ENCODE measurements at regions not wholly inside any gene's neighbourhood (a gene's known extent, or its start where the extent isn't known, plus 50 kb on each side); places are given as distances from the start of the nearest gene placed in this dataset.

DNA sequence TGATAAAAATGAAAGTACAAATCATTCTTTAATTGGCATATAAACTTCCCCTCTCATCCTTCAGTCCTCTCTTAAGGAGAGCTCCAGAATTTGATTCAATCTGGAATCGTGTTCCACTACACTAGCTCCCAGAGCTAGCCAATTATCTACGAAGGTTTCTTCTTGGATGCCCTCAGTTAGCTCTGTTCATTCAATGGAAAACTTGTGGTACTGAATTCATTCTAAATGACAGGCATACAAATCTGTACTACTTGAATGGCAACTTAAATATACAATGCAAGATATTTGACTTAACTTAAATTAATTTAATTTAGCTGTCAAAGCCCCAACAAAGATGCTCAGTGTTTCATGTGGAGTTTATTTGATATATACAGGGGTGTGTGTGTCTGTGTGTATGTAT, 1474.2 kb upstream of the CELF4 start:
- Histone ChIP-seq H3K36me3 (ENCODE audit: insufficient read depth, low read length) (no peaks in the 10 kb centered on the region), H3K9me3 (ENCODE audit: low read length) (peaks cover 32% of the 10 kb centered on the region), H3K27ac (ENCODE audit: low read length) (no peak overlapping the region), H3K9me2 (replicated peaks; ENCODE audit: insufficient read depth, low read length) (no peaks in the 10 kb centered on the region), H2AFZ (ENCODE audit: low read length) (no peak overlapping the region), H3K79me2 (ENCODE audit: low read length) (no peaks in the 10 kb centered on the region), H3K4me2 (ENCODE audit: low read depth, low read length, poor library complexity, severe bottlenecking) (no peak overlapping the region), H3K4me1 (ENCODE audit: low read length) (no peaks in the 10 kb centered on the region), H3K4me3 (ENCODE audit: low read length) (no peak overlapping the region), H3K9ac (ENCODE audit: low read length) (no peak overlapping the region), H3K27me3 (ENCODE audit: low read length) (no peaks in the 10 kb centered on the region), H4K20me1 (ENCODE audit: insufficient read depth, low read depth, low read length) (no peaks in the 10 kb centered on the region)
- DNase-seq: no peak

DNA sequence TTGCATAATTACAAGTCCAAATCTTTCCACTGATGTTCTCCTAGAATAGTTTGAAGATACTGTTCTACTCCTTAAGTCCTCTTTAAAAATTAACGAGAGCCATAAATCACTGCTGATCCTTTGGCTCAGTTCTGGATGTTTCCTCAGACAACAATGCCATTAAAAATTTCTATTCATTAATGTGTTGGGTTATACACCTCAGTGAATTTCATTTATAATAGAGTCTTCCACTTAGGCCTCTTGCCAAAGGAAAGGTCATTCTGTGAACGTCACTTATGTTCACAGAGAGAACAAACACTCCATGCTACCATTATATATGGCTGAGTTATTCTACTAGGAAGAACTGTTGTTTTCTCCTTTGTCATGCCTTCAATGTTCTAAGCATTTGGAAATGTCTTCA, 1472.3 kb upstream of the CELF4 start:
- no peak overlapping the region for H3K27ac ChIP-seq (ENCODE audit: low read length)
- no peak overlapping the region for H3K4me3 ChIP-seq (ENCODE audit: low read length)
- H3K4me1 ChIP-seq (ENCODE audit: low read length): no peaks in the 10 kb centered on the region
- no peaks in the 10 kb centered on the region for H4K20me1 ChIP-seq (ENCODE audit: insufficient read depth, low read depth, low read length)
- no peaks in the 10 kb centered on the region for H3K79me2 ChIP-seq (ENCODE audit: low read length)
- H3K36me3 ChIP-seq (ENCODE audit: insufficient read depth, low read length): no peaks in the 10 kb centered on the region
- peaks cover 29% of the 10 kb centered on the region for H3K9me3 ChIP-seq (ENCODE audit: low read length)
- no peak overlapping the region for H3K9ac ChIP-seq (ENCODE audit: low read length)
- no peak overlapping the region for H2AFZ ChIP-seq (ENCODE audit: low read length)
- H3K9me2 ChIP-seq (replicated peaks; ENCODE audit: insufficient read depth, low read length): no peaks in the 10 kb centered on the region
- no peaks in the 10 kb centered on the region for H3K27me3 ChIP-seq (ENCODE audit: low read length)
- H3K4me2 ChIP-seq (ENCODE audit: low read depth, low read length, poor library complexity, severe bottlenecking): no peak overlapping the region
- DNase-seq: no peak

DNA sequence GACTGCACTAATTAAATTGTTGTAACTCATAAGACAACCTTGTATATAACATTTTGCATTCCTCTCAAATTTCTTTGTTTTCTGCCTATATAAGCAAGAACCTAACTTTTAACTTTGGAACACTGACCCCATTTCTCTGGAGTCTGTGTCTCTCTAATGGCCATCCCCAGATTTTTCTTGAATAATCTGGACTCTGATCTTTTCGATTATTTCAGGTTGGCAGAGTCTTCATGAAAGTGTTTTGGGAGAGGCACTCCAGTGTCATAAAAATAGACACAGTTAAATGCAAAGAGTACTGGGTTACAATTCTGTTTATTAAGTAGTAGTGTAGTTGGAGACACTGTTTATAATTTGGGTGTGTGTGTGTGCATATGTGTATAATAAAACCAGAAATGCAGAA, 1467.7 kb upstream of the CELF4 start:
- Histone ChIP-seq H3K9me2 (replicated peaks; ENCODE audit: insufficient read depth, low read length) (no peaks in the 10 kb centered on the region), H3K9ac (ENCODE audit: low read length) (no peak overlapping the region)

DNA sequence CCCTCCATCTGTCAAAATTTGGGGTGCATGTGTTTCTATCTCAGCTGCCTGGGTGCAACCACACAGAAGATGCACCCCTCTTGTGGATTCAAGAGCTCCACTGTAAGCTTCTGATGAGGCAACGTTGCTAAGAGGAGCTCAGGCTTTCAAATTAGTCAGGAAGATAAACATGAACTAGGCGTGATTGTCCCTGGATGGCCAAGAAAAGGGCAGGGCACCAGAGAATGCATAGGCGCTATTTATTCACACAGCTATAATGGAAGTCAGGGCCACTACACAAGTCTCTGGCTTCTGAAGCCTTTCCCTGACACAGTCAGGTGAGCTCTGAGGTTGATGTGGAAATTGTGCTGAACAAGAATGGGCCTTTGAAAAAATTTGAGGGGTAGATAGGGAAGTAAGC, 1466.0 kb upstream of the CELF4 start:
- peaks cover 40% of the 10 kb centered on the region for H3K9me3 ChIP-seq (ENCODE audit: low read length)
- H3K4me1 ChIP-seq (ENCODE audit: low read length): no peaks in the 10 kb centered on the region
- no peak overlapping the region for H3K4me3 ChIP-seq (ENCODE audit: low read length)
- H3K9ac ChIP-seq (ENCODE audit: low read length): no peak overlapping the region
- no peak for DNase-seq
- H4K20me1 ChIP-seq (ENCODE audit: insufficient read depth, low read depth, low read length): no peaks in the 10 kb centered on the region
- H3K27me3 ChIP-seq (ENCODE audit: low read length): no peaks in the 10 kb centered on the region
- no peak overlapping the region for H2AFZ ChIP-seq (ENCODE audit: low read length)
- no peaks in the 10 kb centered on the region for H3K79me2 ChIP-seq (ENCODE audit: low read length)
- H3K36me3 ChIP-seq (ENCODE audit: insufficient read depth, low read length): no peaks in the 10 kb centered on the region
- H3K4me2 ChIP-seq (ENCODE audit: low read depth, low read length, poor library complexity, severe bottlenecking): no peak overlapping the region
- H3K27ac ChIP-seq (ENCODE audit: low read length): no peak overlapping the region
- no peaks in the 10 kb centered on the region for H3K9me2 ChIP-seq (replicated peaks; ENCODE audit: insufficient read depth, low read length)

More for the DNA sequence above, 1467.7 kb upstream of the CELF4 start:
- H3K27ac ChIP-seq (ENCODE audit: low read length): no peak overlapping the region
- no peaks in the 10 kb centered on the region for H4K20me1 ChIP-seq (ENCODE audit: insufficient read depth, low read depth, low read length)
- H3K27me3 ChIP-seq (ENCODE audit: low read length): no peaks in the 10 kb centered on the region
- H3K4me1 ChIP-seq (ENCODE audit: low read length): no peaks in the 10 kb centered on the region
- H3K79me2 ChIP-seq (ENCODE audit: low read length): no peaks in the 10 kb centered on the region
- peaks cover 45% of the 10 kb centered on the region for H3K9me3 ChIP-seq (ENCODE audit: low read length)
- H2AFZ ChIP-seq (ENCODE audit: low read length): no peak overlapping the region
- no peak overlapping the region for H3K4me2 ChIP-seq (ENCODE audit: low read depth, low read length, poor library complexity, severe bottlenecking)
- H3K36me3 ChIP-seq (ENCODE audit: insufficient read depth, low read length): no peaks in the 10 kb centered on the region
- no peak overlapping the region for H3K4me3 ChIP-seq (ENCODE audit: low read length)
- no peak for DNase-seq

DNA sequence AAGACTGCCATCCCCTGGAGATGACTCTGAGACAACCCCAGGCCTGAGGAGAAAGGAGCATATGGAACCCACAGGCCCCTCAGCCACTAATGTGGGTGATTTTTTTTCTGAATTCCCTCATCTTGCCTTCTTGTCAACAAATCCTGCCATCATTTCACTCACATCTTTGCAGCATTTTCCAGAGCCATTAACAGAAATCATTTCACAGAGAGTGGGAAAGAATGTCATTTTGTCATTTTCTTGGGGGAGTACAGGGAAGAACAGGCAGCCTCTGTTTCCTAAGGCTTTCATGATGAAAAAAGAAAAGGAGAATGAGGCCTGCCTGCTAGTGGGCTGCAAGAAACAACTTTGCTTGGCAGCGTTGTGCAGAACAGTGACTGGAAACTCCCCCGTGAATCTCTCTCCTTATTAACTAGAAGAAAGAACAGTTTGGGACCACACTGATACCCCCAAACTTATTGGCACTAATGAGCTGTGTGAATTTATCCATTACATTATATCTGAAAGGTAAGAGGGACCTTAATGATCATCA, 1464.6 kb upstream of the CELF4 start:
- Histone ChIP-seq H3K4me1 (ENCODE audit: low read length) (no peaks in the 10 kb centered on the region), H3K4me2 (ENCODE audit: low read depth, low read length, poor library complexity, severe bottlenecking) (no peak overlapping the region)

DNA sequence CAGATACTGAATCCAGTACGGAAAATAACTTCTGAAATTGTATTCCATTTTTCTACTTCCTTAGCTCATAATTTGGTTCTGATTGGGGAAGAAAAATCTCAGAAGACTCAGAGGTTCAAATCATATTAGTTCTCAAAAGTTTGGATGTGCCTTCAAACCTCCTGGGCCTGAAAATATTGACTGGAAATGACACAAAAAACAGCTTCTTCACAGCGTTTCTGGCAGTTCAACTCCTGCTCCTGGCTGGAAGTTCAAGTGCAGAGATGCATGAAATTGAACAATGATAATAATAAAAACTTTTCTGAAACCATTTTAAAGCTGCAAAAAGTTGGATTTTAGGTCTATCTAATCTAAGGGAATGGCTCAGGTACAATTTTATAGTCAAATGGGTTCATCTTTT, 1459.9 kb upstream of the CELF4 start:
- Histone ChIP-seq H3K27me3 (ENCODE audit: low read length) (no peaks in the 10 kb centered on the region), H3K4me1 (ENCODE audit: low read length) (no peaks in the 10 kb centered on the region), H3K27ac (ENCODE audit: low read length) (no peak overlapping the region), H4K20me1 (ENCODE audit: insufficient read depth, low read depth, low read length) (no peaks in the 10 kb centered on the region), H3K36me3 (ENCODE audit: insufficient read depth, low read length) (no peaks in the 10 kb centered on the region), H2AFZ (ENCODE audit: low read length) (no peak overlapping the region), H3K9me3 (ENCODE audit: low read length) (peaks cover 36% of the 10 kb centered on the region), H3K79me2 (ENCODE audit: low read length) (no peaks in the 10 kb centered on the region), H3K4me3 (ENCODE audit: low read length) (no peak overlapping the region), H3K4me2 (ENCODE audit: low read depth, low read length, poor library complexity, severe bottlenecking) (no peak overlapping the region), H3K9ac (ENCODE audit: low read length) (no peak overlapping the region), H3K9me2 (replicated peaks; ENCODE audit: insufficient read depth, low read length) (no peaks in the 10 kb centered on the region)
- DNase-seq: no peak

More for the DNA sequence above, 1464.6 kb upstream of the CELF4 start:
- Histone ChIP-seq H3K9ac (ENCODE audit: low read length) (no peak overlapping the region), H3K27ac (ENCODE audit: low read length) (no peak overlapping the region), H3K9me2 (replicated peaks; ENCODE audit: insufficient read depth, low read length) (no peaks in the 10 kb centered on the region), H4K20me1 (ENCODE audit: insufficient read depth, low read depth, low read length) (no peaks in the 10 kb centered on the region), H3K27me3 (ENCODE audit: low read length) (no peaks in the 10 kb centered on the region), H3K9me3 (ENCODE audit: low read length) (peaks cover 36% of the 10 kb centered on the region), H3K79me2 (ENCODE audit: low read length) (no peaks in the 10 kb centered on the region), H3K4me3 (ENCODE audit: low read length) (no peak overlapping the region), H2AFZ (ENCODE audit: low read length) (no peak overlapping the region), H3K36me3 (ENCODE audit: insufficient read depth, low read length) (no peaks in the 10 kb centered on the region)
- no peak for DNase-seq

DNA sequence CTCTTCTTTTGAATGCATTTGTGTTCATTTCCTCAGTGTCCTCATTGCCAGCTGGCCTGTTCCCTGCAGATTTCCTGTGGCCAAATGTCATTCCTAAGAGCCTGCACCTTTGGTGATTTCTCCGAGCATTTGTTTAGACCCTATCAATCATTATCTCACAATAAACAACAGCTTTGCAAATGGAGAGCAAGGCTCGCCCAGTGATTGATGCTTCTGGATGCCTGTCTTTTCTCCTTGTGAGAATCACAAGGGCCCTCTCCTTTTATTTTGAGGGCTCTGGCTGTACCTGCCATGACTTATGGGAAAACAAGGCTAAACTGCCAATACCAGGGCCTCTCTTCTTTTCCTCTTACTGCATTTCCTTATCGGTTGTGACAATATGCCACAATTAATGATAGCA, 1454.4 kb upstream of the CELF4 start:
- Histone ChIP-seq H3K4me2 (ENCODE audit: low read depth, low read length, poor library complexity, severe bottlenecking) (no peak overlapping the region), H3K27ac (ENCODE audit: low read length) (no peak overlapping the region)
- DNase-seq: no peak

DNA sequence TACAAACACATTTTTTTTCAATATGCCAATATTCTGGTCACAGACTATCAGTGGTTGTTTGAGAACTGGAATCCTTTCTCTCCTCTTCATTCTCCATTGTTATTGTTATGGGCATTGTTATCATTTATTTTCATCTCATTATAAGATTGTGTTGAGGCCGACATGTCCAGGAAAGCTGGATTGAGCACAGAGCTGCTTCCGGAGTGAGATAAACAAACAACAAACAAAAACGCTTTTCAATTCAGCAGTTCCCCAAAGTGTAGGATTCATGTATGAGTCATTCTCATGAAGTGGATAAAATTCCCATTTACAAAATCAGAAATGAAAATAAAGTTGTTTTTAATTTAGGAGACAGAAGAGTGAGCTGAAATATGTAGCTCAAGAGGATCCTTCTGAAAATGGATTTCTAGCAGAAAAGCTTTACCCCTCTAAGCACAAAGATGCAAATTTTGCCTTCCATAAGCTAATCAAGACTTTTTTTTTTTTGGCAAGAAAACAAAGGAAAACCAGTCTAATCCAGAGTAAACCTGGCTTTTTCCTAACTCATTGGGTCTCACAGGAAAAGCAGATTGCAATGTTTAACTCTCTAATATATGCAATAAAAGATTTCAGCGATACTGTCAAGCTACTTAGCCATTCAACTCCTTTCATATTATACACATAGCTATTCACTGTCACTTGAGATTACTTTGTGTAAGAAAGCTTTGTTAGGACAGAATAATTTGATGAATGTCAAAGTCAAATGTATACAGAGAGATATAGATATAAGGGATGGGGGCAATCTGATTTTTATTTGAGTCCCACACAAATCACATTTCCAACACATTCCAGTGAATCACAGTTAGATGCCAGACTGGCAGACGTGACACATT, 1441.7 kb upstream of the CELF4 start:
- Histone ChIP-seq H4K20me1 (ENCODE audit: insufficient read depth, low read depth, low read length) (no peaks in the 10 kb centered on the region), H3K4me3 (ENCODE audit: low read length) (no peak overlapping the region), H3K9ac (ENCODE audit: low read length) (no peak overlapping the region), H3K36me3 (ENCODE audit: insufficient read depth, low read length) (no peaks in the 10 kb centered on the region), H2AFZ (ENCODE audit: low read length) (no peak overlapping the region), H3K27me3 (ENCODE audit: low read length) (no peaks in the 10 kb centered on the region), H3K9me3 (ENCODE audit: low read length) (peaks cover 27% of the 10 kb centered on the region), H3K4me1 (ENCODE audit: low read length) (no peaks in the 10 kb centered on the region), H3K27ac (ENCODE audit: low read length) (no peak overlapping the region), H3K9me2 (replicated peaks; ENCODE audit: insufficient read depth, low read length) (no peaks in the 10 kb centered on the region), H3K4me2 (ENCODE audit: low read depth, low read length, poor library complexity, severe bottlenecking) (no peak overlapping the region), H3K79me2 (ENCODE audit: low read length) (no peaks in the 10 kb centered on the region)
- DNase-seq: no peak

More for the DNA sequence above, 1454.4 kb upstream of the CELF4 start:
- Histone ChIP-seq H3K4me3 (ENCODE audit: low read length) (no peak overlapping the region), H3K27me3 (ENCODE audit: low read length) (no peaks in the 10 kb centered on the region), H2AFZ (ENCODE audit: low read length) (no peak overlapping the region), H3K79me2 (ENCODE audit: low read length) (no peaks in the 10 kb centered on the region), H3K9ac (ENCODE audit: low read length) (no peak overlapping the region), H3K36me3 (ENCODE audit: insufficient read depth, low read length) (no peaks in the 10 kb centered on the region), H3K4me1 (ENCODE audit: low read length) (no peaks in the 10 kb centered on the region), H3K9me3 (ENCODE audit: low read length) (peaks cover 47% of the 10 kb centered on the region), H3K9me2 (replicated peaks; ENCODE audit: insufficient read depth, low read length) (no peaks in the 10 kb centered on the region), H4K20me1 (ENCODE audit: insufficient read depth, low read depth, low read length) (no peaks in the 10 kb centered on the region)

Measured in Karpas-422 (cell line).